ENCODE measurements at regions not wholly inside any gene's neighbourhood (a gene's known extent, or its start where the extent isn't known, plus 50 kb on each side); places are given as distances from the start of the nearest gene placed in this dataset.

GRCh38 chr3:30227571-30228301 lies 378.7 kb upstream of the TGFBR2 start:
- no peaks in the 10 kb centered on the region for H3K36me3 ChIP-seq
- no peaks in the 10 kb centered on the region for H3K4me1 ChIP-seq
- no peak for DNase-seq
- H3K9me3 ChIP-seq, result no peaks in the 10 kb centered on the region
- H3K4me3 ChIP-seq (ENCODE audit: low read depth, low read length), result no peak overlapping the region
- no peak for TF ChIP-seq CTCF (IDR thresholded peaks at IDR 0.05; ENCODE audit: low read depth, low read length)
- H3K27me3 ChIP-seq, result no peaks in the 10 kb centered on the region

- H3K4me1 ChIP-seq, result no peaks in the 10 kb centered on the region
- DNase-seq, result no peak
- no peak for TF ChIP-seq CTCF (IDR thresholded peaks at IDR 0.05; ENCODE audit: low read depth, low read length)
- H3K27me3 ChIP-seq, result no peaks in the 10 kb centered on the region
- H3K9me3 ChIP-seq, result no peaks in the 10 kb centered on the region
- no peak overlapping the region for H3K4me3 ChIP-seq (ENCODE audit: low read depth, low read length)
- H3K36me3 ChIP-seq, result no peaks in the 10 kb centered on the region
These were observed 378.1 kb upstream of the TGFBR2 start for GRCh38 chr3:30228302-30228631.

- Histone ChIP-seq H3K36me3 (no peaks in the 10 kb centered on the region), H3K27me3 (no peaks in the 10 kb centered on the region), H3K4me1 (no peaks in the 10 kb centered on the region), H3K4me3 (ENCODE audit: low read depth, low read length) (no peak overlapping the region), H3K9me3 (no peaks in the 10 kb centered on the region)
- no peak for DNase-seq
- TF ChIP-seq CTCF (IDR thresholded peaks at IDR 0.05; ENCODE audit: low read depth, low read length), result no peak
These were observed 374.9 kb upstream of the TGFBR2 start for GRCh38 chr3:30231277-30232141.

GRCh38 chr3:30232142-30232541 lies 374.3 kb upstream of the TGFBR2 start:
- DNase-seq, result no peak
- no peak for TF ChIP-seq CTCF (IDR thresholded peaks at IDR 0.05; ENCODE audit: low read depth, low read length)

GRCh38 chr3:30233913-30234646 lies 372.3 kb upstream of the TGFBR2 start:
- TF ChIP-seq CTCF (IDR thresholded peaks at IDR 0.05; ENCODE audit: low read depth, low read length), result no peak
- Histone ChIP-seq H3K9me3 (no peaks in the 10 kb centered on the region), H3K36me3 (no peaks in the 10 kb centered on the region), H3K4me1 (no peaks in the 10 kb centered on the region), H3K27me3 (no peaks in the 10 kb centered on the region), H3K4me3 (ENCODE audit: low read depth, low read length) (no peak overlapping the region)
- no peak for DNase-seq

More at GRCh38 chr3:30232142-30232541, 374.3 kb upstream of the TGFBR2 start:
- no peaks in the 10 kb centered on the region for H3K9me3 ChIP-seq
- no peak overlapping the region for H3K4me3 ChIP-seq (ENCODE audit: low read depth, low read length)
- H3K4me1 ChIP-seq, result no peaks in the 10 kb centered on the region
- no peaks in the 10 kb centered on the region for H3K27me3 ChIP-seq
- no peaks in the 10 kb centered on the region for H3K36me3 ChIP-seq
